HFFc6 (cell line): ENCODE measurements at regions not wholly inside any gene's neighbourhood (a gene's known extent, or its start where the extent isn't known, plus 50 kb on each side); places are given as distances from the start of the nearest gene placed in this dataset.

ENCODE experiments used
- DNase-seq: peaks from one replicate; pipeline ENCODE4 v3.0.0-alpha.2; 2018
- H3K27ac Mint-ChIP-seq: 2 replicates; pipeline ENCODE4 v1.8.0; 2020; ENCODE audit warnings: mild to moderate bottlenecking, mixed read lengths
- H3K27me3 Mint-ChIP-seq: 2 replicates; pipeline ENCODE4 v1.8.0; 2021; ENCODE audit warnings: mild to moderate bottlenecking, moderate library complexity, mixed read lengths; ENCODE audit not compliant: insufficient read depth
- H3K36me3 Mint-ChIP-seq: 2 replicates; pipeline ENCODE4 v1.8.0; 2021; ENCODE audit warnings: low read depth, mixed read lengths
- H3K4me1 Mint-ChIP-seq: 2 replicates; pipeline ENCODE4 v1.8.0; 2020; ENCODE audit warnings: low read depth, mixed read lengths
- H3K4me3 Mint-ChIP-seq: 2 replicates; pipeline ENCODE4 v1.8.0; 2020; ENCODE audit warnings: mild to moderate bottlenecking, moderate library complexity, mixed read lengths
- H3K9me3 Mint-ChIP-seq: 2 replicates; pipeline ENCODE4 v1.8.0; 2020; ENCODE audit warnings: mild to moderate bottlenecking, mixed read lengths
- TF ChIP-seq, protein P1 (sequence below): fragments of 200-600 bp; sonication (generic); IDR thresholded peaks from 2 replicates; pipeline ENCODE4 v1.5.0; 2021; ENCODE audit warnings: antibody characterized with exemption, mild to moderate bottlenecking

DNA sequence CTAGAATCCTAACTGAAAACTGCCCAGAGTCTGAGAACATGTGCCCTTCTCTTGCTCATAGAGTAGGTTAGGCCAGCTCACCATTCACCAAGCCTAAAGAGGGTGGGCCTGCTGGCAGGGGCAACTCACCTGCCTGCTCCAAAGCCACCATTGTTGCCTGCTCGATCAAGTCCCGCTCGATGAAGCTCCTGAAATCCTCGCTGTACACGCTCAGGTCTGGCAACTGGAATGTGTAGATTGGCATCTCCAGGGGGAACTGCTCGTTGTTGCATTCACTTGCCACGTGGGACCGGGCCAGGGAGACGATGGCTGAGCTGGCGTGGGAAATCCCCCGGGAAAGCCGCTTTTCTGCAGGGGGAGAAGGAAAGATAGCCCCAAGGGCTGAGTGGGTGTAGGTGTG lies 232.2 kb downstream of the KLF13 start:
- peaks cover 5% of the 10 kb centered on the region for H3K36me3 Mint-ChIP-seq

DNA sequence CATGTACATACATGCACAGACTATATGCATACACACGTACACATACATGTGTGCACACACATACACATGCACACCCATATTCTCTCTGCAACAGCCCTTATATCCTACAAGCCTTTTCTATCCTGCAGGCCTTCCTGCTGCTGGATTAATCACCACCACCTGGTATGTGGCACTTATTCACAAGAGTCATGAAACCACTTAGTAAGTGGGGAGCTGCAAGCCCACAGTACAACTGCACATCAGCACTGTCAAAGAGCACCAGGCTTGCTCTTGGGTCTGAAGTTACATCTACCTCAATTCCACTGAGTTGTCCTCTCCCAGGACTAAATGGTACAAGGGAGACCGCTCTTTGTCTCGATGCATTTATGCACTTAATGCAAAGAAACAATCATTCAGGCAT lies 233.2 kb downstream of the KLF13 start:
- H3K4me3 Mint-ChIP-seq: no peak overlapping the region
- H3K9me3 Mint-ChIP-seq: no peaks in the 10 kb centered on the region
- H3K4me1 Mint-ChIP-seq: peaks cover 26% of the 10 kb centered on the region
- no peaks in the 10 kb centered on the region for H3K36me3 Mint-ChIP-seq
- TF ChIP-seq, protein P1, sequence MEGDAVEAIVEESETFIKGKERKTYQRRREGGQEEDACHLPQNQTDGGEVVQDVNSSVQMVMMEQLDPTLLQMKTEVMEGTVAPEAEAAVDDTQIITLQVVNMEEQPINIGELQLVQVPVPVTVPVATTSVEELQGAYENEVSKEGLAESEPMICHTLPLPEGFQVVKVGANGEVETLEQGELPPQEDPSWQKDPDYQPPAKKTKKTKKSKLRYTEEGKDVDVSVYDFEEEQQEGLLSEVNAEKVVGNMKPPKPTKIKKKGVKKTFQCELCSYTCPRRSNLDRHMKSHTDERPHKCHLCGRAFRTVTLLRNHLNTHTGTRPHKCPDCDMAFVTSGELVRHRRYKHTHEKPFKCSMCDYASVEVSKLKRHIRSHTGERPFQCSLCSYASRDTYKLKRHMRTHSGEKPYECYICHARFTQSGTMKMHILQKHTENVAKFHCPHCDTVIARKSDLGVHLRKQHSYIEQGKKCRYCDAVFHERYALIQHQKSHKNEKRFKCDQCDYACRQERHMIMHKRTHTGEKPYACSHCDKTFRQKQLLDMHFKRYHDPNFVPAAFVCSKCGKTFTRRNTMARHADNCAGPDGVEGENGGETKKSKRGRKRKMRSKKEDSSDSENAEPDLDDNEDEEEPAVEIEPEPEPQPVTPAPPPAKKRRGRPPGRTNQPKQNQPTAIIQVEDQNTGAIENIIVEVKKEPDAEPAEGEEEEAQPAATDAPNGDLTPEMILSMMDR: no peak
- no peak overlapping the region for H3K27ac Mint-ChIP-seq
- peaks cover 28% of the 10 kb centered on the region for H3K27me3 Mint-ChIP-seq
- DNase-seq: no peak

More for the DNA sequence above, 232.2 kb downstream of the KLF13 start:
- no peak for DNase-seq
- Mint-ChIP-seq H3K4me1 (peaks cover 36% of the 10 kb centered on the region), H3K27me3 (peaks cover 30% of the 10 kb centered on the region), H3K4me3 (no peak overlapping the region), H3K9me3 (peaks cover 5% of the 10 kb centered on the region), H3K27ac (no peak overlapping the region)
- TF ChIP-seq, protein P1: no peak

GRCh38 chr15:31560643-31561042 lies 234.0 kb downstream of the KLF13 start:
- no peak for DNase-seq

DNA sequence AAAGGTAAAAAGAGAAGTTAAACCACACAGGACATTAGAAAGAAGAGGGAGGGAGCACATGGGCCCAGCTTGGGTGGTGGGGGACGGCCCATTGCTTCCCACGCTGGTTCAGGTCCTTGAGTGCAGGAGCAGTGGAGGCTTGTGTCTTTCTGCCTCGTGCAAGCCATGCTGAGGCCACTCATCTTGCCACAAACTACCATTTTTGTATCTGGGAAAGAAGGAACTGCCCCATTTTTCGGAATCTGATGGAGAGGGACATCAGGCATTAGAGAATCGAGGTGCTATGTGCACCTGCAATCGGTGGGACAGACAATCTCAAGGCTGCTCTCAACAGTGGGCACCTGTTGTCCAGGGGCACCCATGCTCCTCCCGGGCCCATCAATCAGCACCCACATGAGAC lies 234.5 kb downstream of the KLF13 start:
- peaks cover 28% of the 10 kb centered on the region for H3K27me3 Mint-ChIP-seq
- no peak for DNase-seq
- H3K4me1 Mint-ChIP-seq: peaks cover 24% of the 10 kb centered on the region
- H3K9me3 Mint-ChIP-seq: no peaks in the 10 kb centered on the region
- no peaks in the 10 kb centered on the region for H3K36me3 Mint-ChIP-seq
- H3K4me3 Mint-ChIP-seq: no peak overlapping the region
- TF ChIP-seq, protein P1: no peak
- H3K27ac Mint-ChIP-seq: no peak overlapping the region

More at GRCh38 chr15:31560643-31561042, 234.0 kb downstream of the KLF13 start:
- TF ChIP-seq, protein P1: no peak
- peaks cover 24% of the 10 kb centered on the region for H3K4me1 Mint-ChIP-seq
- H3K4me3 Mint-ChIP-seq: no peak overlapping the region
- peaks cover 28% of the 10 kb centered on the region for H3K27me3 Mint-ChIP-seq
- H3K36me3 Mint-ChIP-seq: no peaks in the 10 kb centered on the region
- no peaks in the 10 kb centered on the region for H3K9me3 Mint-ChIP-seq
- no peak overlapping the region for H3K27ac Mint-ChIP-seq

- H3K4me3 Mint-ChIP-seq: no peak overlapping the region
- TF ChIP-seq, protein P1: no peak
- H3K9me3 Mint-ChIP-seq: peaks cover 6% of the 10 kb centered on the region; the same call in 1 of the 2 replicates
- H3K27me3 Mint-ChIP-seq: peaks cover 17% of the 10 kb centered on the region
- no peak for DNase-seq
- H3K36me3 Mint-ChIP-seq: no peaks in the 10 kb centered on the region
- no peak overlapping the region for H3K27ac Mint-ChIP-seq
- H3K4me1 Mint-ChIP-seq: peaks cover 14% of the 10 kb centered on the region; the same call in 1 of the 2 replicates
These were observed 236.4 kb downstream of the KLF13 start for GRCh38 chr15:31563001-31563400.

GRCh38 chr15:31563421-31563820 lies 236.8 kb downstream of the KLF13 start:
- Mint-ChIP-seq H3K4me1 (peaks cover 12% of the 10 kb centered on the region; the same call in 1 of the 2 replicates), H3K27me3 (peaks cover 17% of the 10 kb centered on the region), H3K27ac (no peak overlapping the region), H3K4me3 (no peak overlapping the region), H3K9me3 (peaks cover 9% of the 10 kb centered on the region; the same call in 1 of the 2 replicates), H3K36me3 (peaks cover 3% of the 10 kb centered on the region; the same call in 1 of the 2 replicates)
- DNase-seq: no peak
- TF ChIP-seq, protein P1: no peak
